ENCODE measurements at regions not wholly inside any gene's neighbourhood (a gene's known extent, or its start where the extent isn't known, plus 50 kb on each side); places are given as distances from the start of the nearest gene placed in this dataset.

- no peak for DNase-seq
Observed at GRCh38 chr14:104521816-104522745, 57.5 kb upstream of the C14orf180 start.

GRCh38 chr14:104522926-104523545, 56.5 kb upstream of the C14orf180 start:
- no peak for DNase-seq

- DNase-seq, result no peak
Observed at GRCh38 chr14:104523546-104523935, 56.0 kb upstream of the C14orf180 start.

GRCh38 chr14:104524726-104525125, 54.8 kb upstream of the C14orf180 start:
- no peak for DNase-seq

- DNase-seq, result no peak
Observed at GRCh38 chr14:104526723-104527645, 52.6 kb upstream of the C14orf180 start.

GRCh38 chr14:104527857-104528459, 51.6 kb upstream of the C14orf180 start:
- DNase-seq, result no peak

GRCh38 chr14:104528496-104528895, 51.1 kb upstream of the C14orf180 start:
- DNase-seq, result no peak
